Mesendoderm (in vitro differentiated cells): ENCODE measurements at regions not wholly inside any gene's neighbourhood (a gene's known extent, or its start where the extent isn't known, plus 50 kb on each side); places are given as distances from the start of the nearest gene placed in this dataset. TPM values are rescaled to one million over a fixed set of nuclear protein-coding genes. Genes with fewer than 3 reads are reported as not detected.

Source experiments
- small RNA-seq: library from polyadenylated mRNA; stranded (forward); fragments of <200 nt; extraction: miRNeasy Mini kit (QIAGEN cat#:217004); gene quantifications from one replicate; pipeline ENCODE3, GENCODE V24; 2013; ENCODE audit not compliant: insufficient read depth

Small RNAs in the stretch of these regions (small RNA-seq; reads per million reads assigned to genes)
- 217 reads per million, percentile 97 among the genes with 10 or more reads in this experiment for gene MIR873
- gene MIR876: 5.4 reads per million, percentile 73 among the genes with 10 or more reads in this experiment
- not detected for gene RNA5SP281
